IPS DF 19.7 (cell line): ENCODE measurements at regions not wholly inside any gene's neighbourhood (a gene's known extent, or its start where the extent isn't known, plus 50 kb on each side); places are given as distances from the start of the nearest gene placed in this dataset.

Experiments
- DNase-seq: peaks from one replicate; pipeline ENCODE4 v3.0.0-alpha.2; 2013; ENCODE audit warnings: low read depth, low spot score

GRCh38 chr3:177742273-177742672, 545.0 kb upstream of the TBL1XR1 start:
- no peak for DNase-seq

DNA sequence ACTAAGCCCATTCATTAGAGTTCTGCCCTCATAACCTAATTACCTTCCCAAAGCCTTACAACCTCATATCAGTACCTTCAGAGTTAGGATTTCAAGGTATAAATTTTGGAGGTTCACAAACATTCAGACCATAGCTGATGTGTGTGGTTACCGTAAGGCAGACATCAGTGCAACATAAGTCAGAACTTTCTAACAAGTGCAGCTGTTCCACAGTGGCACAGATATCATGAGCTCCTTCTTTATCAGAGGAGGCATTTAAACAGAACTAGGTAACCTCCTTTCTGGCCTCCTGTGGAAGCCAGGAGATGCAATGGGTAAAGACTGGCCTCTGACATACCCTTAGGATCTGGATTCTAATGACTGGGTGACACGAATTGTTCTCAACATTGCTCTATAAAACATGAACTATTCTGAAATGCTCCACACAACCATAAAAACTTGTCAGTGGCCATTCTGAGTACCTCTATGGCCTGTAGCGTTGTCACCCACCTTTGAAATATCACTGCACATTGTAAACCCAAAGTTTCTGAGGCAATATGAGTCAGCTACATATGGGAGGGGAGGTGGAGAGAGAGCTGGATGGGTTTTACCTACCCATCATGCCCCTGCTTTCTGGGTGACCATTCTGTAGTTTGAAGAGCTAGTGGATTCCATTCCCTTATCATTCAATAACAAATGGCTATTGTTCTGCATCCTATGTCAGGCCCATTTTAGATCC, 546.0 kb upstream of the TBL1XR1 start:
- DNase-seq, result no peak

DNA sequence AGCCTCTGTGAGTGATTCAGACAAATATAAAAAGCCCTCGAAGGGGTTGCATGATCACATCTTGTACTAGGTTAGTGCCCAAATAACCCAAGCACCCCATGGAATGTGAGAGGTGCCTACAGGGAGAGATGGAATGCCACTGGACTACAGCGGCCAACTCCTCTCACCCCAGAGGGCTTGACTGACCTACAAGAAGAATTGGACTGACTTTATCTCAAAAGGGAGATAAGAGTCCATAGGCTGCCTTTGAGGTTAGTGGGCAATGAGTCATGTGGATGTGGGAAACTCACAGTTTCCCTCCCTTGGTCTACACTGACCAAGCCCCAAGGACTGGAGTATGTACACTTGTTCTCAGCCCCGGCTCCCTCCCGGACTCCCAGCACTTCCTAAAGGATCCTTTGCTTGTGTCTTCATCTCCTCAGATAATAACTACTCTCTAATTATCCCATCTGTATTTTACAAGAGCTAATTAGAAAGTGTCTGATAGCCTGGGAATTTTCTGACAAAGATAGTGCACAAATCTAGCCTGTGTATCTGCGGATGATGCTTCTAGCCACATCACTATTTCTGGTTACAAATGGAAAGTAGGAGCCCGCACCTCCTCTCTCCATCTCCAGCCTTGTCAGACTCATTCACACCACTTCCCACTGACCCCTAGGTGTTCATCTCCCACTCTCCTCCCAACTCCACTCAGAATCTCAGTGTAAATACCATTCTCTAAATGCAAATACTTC, 547.8 kb upstream of the TBL1XR1 start:
- no peak for DNase-seq

DNA sequence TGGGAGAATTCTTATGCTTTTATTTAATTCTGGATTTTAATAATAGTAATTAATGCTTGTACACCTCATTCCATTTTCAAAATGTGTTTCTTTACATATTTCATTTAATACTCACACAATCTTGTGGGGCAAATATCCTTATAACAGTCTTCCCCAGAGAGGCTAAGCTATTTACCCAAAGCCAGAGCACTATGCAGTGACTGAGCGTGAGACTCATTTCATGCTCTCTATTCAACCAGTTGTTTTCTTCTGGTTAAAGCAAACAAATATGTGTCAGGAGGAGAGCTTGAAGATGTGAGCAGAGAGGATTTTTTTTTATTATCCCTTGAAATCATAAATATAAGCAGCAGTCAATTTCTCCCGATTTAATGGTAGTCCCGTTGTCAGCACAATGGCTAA, 548.3 kb upstream of the TBL1XR1 start:
- no peak for DNase-seq

DNA sequence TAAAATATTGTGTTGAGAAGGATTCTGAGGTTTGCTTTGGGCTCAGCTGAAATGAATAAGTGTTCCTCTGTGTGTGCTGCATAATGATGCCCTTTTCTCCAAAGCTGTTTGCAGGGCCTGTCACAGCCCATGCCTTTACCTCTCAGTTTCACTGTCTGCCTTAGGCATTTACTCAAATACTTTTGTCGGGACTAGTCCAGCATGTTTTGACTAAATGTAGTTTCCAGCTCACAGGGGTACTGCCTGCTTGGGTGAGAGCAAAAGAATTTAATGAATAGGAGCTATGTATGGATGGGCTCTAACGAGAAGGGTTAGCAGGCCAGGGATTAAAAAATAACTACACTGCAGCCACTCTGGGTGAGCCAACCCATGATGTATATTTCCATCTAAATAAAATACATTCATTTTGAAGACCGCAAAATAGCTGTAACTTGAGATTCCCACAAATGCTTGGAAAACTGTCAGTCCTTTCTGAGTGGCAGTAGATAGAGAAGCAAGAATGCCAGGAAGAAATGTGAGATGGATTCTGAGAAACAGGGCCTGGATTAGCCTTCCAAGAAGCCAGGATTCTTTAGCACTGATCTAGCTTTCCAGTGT, 549.2 kb upstream of the TBL1XR1 start:
- no peak for DNase-seq

DNA sequence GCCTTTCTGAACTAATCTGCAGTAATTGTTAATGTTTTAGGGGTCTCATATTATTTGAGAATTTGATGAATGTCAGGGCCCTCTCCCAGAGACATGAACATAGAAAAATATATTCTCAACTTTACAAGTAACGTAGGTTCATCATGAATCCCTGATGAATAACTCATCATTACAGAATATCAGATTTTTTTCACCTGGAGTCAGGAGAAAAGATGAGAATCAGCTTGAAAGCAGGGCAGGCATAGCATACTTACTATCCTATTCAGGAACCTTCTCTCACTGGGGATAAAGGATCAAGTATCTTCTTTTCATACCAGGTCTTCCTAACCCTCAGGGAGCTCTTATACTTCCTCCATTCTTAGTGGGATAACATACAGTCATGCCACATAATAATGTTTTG, 552.6 kb upstream of the TBL1XR1 start:
- no peak for DNase-seq

DNA sequence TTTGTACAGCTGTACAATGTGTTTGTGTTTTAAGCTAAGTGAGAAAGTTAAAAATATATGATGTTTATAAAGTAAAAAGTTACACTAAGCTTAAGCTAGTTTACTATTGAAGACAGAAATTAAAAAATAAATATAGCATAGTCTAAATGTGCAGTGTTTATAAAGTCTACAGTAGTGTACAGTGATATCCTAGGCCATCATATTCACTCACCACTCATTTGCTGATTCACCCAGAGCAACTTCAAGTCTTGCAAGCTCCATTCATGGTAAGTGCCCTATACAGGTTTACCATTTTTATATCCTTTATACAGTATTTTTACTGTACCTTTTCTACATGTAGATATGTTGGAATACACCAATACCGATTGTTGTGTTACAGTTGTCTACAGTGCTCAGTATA, 553.2 kb upstream of the TBL1XR1 start:
- no peak for DNase-seq

GRCh38 chr3:177751770-177752169, 554.5 kb upstream of the TBL1XR1 start:
- no peak for DNase-seq

GRCh38 chr3:177752831-177753230, 555.5 kb upstream of the TBL1XR1 start:
- no peak for DNase-seq

GRCh38 chr3:177753451-177754155, 556.3 kb upstream of the TBL1XR1 start:
- no peak for DNase-seq

- DNase-seq, result no peak
Observed at GRCh38 chr3:177754508-177754921, 557.2 kb upstream of the TBL1XR1 start.

- no peak for DNase-seq
Observed at GRCh38 chr3:177758126-177758525, 560.8 kb upstream of the TBL1XR1 start.

GRCh38 chr3:177760803-177761202, 563.5 kb upstream of the TBL1XR1 start:
- DNase-seq, result no peak

GRCh38 chr3:177764377-177764912, 567.2 kb upstream of the TBL1XR1 start:
- no peak for DNase-seq

GRCh38 chr3:177764933-177765332, 567.7 kb upstream of the TBL1XR1 start:
- DNase-seq, result no peak

GRCh38 chr3:177770383-177771230, 573.3 kb upstream of the TBL1XR1 start:
- DNase-seq, result no peak

DNA sequence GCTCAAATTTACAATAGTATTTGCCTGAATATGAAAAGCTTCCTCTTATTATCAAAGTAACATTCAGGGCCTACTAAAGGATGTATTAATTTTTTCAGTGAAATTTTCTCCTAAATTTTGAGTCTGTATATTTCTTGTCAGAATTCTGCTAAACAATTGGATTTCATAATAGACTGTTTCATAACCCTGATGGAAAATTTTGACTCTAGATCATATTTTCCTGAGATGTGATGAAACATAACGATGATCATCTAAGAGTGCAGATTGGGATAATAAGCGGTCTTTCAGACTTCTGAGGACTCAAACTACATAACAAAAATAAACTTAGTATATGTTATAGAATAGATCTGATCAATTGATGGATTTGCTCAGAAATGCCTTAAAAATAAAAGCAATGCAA, 574.5 kb upstream of the TBL1XR1 start:
- DNase-seq, result no peak

DNA sequence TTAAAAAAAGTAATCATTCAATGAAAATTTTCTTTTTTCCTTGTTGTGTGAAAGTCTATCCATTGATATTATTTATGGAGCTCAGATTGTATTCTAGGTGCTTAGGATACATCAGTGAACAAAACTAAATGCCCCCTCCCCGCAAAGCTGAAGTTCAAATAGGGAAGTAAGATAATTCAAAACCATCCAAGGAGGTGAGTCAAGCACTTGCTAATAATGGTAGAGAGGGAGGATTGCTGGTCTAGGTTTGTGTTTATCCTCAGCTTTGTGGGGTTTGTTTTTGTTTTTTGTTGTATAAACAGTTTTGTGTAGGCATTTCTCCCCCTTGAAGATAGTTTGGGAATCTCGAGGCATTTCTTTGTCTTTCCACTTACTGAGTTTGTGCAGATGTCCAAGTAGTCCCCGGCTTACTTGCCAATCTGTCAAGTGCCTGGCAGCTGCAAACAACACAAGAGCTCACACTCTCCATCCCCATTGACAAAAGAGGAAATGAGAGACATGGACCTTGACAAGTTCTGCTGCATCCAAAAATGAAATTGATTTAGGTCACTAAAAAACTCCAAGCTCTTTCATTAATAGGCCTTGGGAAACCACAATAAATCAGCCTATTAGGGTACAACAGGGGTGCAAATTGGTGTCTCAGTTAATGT, 575.8 kb upstream of the TBL1XR1 start:
- no peak for DNase-seq

DNA sequence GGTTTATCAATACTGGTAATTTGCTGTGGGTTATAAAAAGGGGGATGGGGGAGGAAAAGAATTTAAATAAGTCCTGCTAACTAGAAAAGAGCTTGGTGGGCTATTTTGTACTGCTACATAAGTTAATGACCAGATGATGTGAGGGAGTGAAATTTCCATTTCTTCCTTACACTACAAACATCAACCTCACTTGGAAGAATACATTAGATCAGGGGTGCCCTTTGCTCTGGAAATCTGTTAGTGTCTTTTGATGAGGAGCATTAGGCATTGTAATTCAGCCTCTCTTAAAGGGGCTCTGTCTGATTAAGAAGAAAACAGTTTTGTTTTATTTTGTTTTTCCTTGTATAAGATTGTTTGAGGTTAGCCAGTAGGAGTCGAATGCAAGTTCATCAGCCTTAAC, 576.4 kb upstream of the TBL1XR1 start:
- no peak for DNase-seq

- DNase-seq, result no peak
Observed at GRCh38 chr3:177776661-177777101, 579.4 kb upstream of the TBL1XR1 start.
